ENCODE measurements at regions not wholly inside any gene's neighbourhood (a gene's known extent, or its start where the extent isn't known, plus 50 kb on each side); places are given as distances from the start of the nearest gene placed in this dataset.

- Histone ChIP-seq H3K4me2 (ENCODE audit: low read length) (no peak overlapping the region), H4K20me1 (ENCODE audit: insufficient read depth) (no peaks in the 10 kb centered on the region), H3K9ac (ENCODE audit: low read length) (no peak overlapping the region), H3K9me2 (ENCODE audit: insufficient read depth) (no peaks in the 10 kb centered on the region), H3K9me3 (ENCODE audit: control insufficient read depth in 1 of 2, insufficient read depth in 1 of 2, low read depth in 1 of 2, low read length in 2 of 2) (peaks cover 0 to 10% of the 10 kb centered on the region in 2 experiments; a peak in 2 of 4 replicates), H3K79me2 (ENCODE audit: insufficient read depth, low read length) (no peaks in the 10 kb centered on the region), H3K27me3 (ENCODE audit: insufficient read depth, low read length) (no peaks in the 10 kb centered on the region), H3K36me3 (ENCODE audit: control insufficient read depth in 1 of 2, insufficient read depth in 2 of 2, low read length in 2 of 2) (no peaks in the 10 kb centered on the region), H2AFZ (ENCODE audit: low read depth, low read length, poor library complexity, severe bottlenecking) (no peak overlapping the region), H3K27ac (ENCODE audit: low read depth, low read length) (no peak overlapping the region), H3K4me3 (replicated peaks in 1 of 2; ENCODE audit: low read depth in 1 of 2, low read length in 2 of 2) (no peak overlapping the region), H3K4me1 (ENCODE audit: control insufficient read depth in 1 of 2, insufficient read depth in 2 of 2, low read length in 2 of 2) (no peaks in the 10 kb centered on the region)
- ChIA-PET POLR2A (no interaction called here), RAD21 (ENCODE audit: low non-redundant PET in 1 of 2, low total read pairs in 2 of 2, uncharacterized antibody in 2 of 2, unreplicated experiment in 2 of 2) (no interaction called here), CTCF (no interaction called here)
- TF ChIP-seq POLR2A (IDR thresholded peaks at IDR 0.05; ENCODE audit: borderline replicate concordance, extremely low read depth, insufficient read depth, insufficient read length): no peak
- no peak for TF ChIP-seq CTCF (IDR thresholded peaks at IDR 0.05 in 2 of 3, conservative IDR thresholded peaks at IDR 0.05 in 1 of 3; ENCODE audit: borderline replicate concordance in 1 of 3, insufficient read depth in 1 of 3, low read depth in 2 of 3, low read length in 2 of 3)
- TF ChIP-seq EZH2 (IDR thresholded peaks at IDR 0.05): no peak
- no peak for TF ChIP-seq JUND (IDR thresholded peaks at IDR 0.05)
- TF ChIP-seq FOSL1 (IDR thresholded peaks at IDR 0.05; ENCODE audit: low read depth): no peak
- no peak for TF ChIP-seq EZH2phosphoT487 (IDR thresholded peaks at IDR 0.05; ENCODE audit: borderline replicate concordance)
- no peak for TF ChIP-seq ELF1 (IDR thresholded peaks at IDR 0.05; ENCODE audit: borderline replicate concordance, low read depth)
- no peak for TF ChIP-seq CBX3 (IDR thresholded peaks at IDR 0.05; ENCODE audit: low read depth)
- no peak for TF ChIP-seq YY1 (IDR thresholded peaks at IDR 0.05; ENCODE audit: extremely low read depth, insufficient replicate concordance, low read depth, low read length)
- TF ChIP-seq EGR1 (IDR thresholded peaks at IDR 0.05; ENCODE audit: low read depth): no peak
- TF ChIP-seq ZBTB33 (IDR thresholded peaks at IDR 0.05; ENCODE audit: extremely low read depth, insufficient replicate concordance, low read length): no peak
- TF ChIP-seq MAX (IDR thresholded peaks at IDR 0.05): no peak
- TF ChIP-seq REST (IDR thresholded peaks at IDR 0.05; ENCODE audit: low read depth): no peak
- no peak for TF ChIP-seq SRF (IDR thresholded peaks at IDR 0.05; ENCODE audit: low read depth)
- no peak for TF ChIP-seq ZNF274 (IDR thresholded peaks at IDR 0.05; ENCODE audit: low read depth, low read length)
- intact Hi-C loops (cut with micrococcal nuclease): no loop called here
- ATAC-seq (no peak), DNase-seq (ENCODE audit: low read depth, low spot score) (no peak)
- BruUV-seq (replicated peaks): no TSS peak
Observed at GRCh38 chr2:49577041-49577440, 422.7 kb upstream of the FSHR start.
